ENCODE measurements at regions not wholly inside any gene's neighbourhood (a gene's known extent, or its start where the extent isn't known, plus 50 kb on each side); places are given as distances from the start of the nearest gene placed in this dataset.

GRCh38 chr1:14103878-14104430, 404.0 kb downstream of the PRDM2 start:
- intact Hi-C loops (cut with micrococcal nuclease) = no loop called here
- peaks cover 0 to 4% (median 1%) of the 10 kb centered on the region in 7 donors for H3K9me3 Mint-ChIP-seq
- no peak overlapping the region for H3K27ac Mint-ChIP-seq
- Histone ChIP-seq H3K36me3 (replicated peaks in 1 of 2; ENCODE audit: control insufficient read depth in 1 of 2, insufficient read depth in 2 of 2, low read length in 2 of 2) (no peaks in the 10 kb centered on the region), H3K27ac (ENCODE audit: low read depth in 1 of 2, low read length in 2 of 2) (no peak overlapping the region), H3K4me3 (replicated peaks in 1 of 3; ENCODE audit: low read depth in 2 of 3, low read length in 3 of 3) (no peak overlapping the region), H3K27me3 (ENCODE audit: control insufficient read depth in 2 of 2, insufficient read depth in 2 of 2, low read length in 2 of 2) (no peaks in the 10 kb centered on the region), H3K4me1 (ENCODE audit: control insufficient read depth in 1 of 2, insufficient read depth in 2 of 2, low read length in 2 of 2) (no peaks in the 10 kb centered on the region), H3K79me2 (ENCODE audit: insufficient read depth, low read length) (no peaks in the 10 kb centered on the region), H2AFZ (ENCODE audit: insufficient read depth, low read depth, low read length, poor library complexity, severe bottlenecking) (no peak overlapping the region), H3K9me3 (replicated peaks in 1 of 2; ENCODE audit: control insufficient read depth in 1 of 2, insufficient read depth in 1 of 2, low read length in 2 of 2) (no peaks in the 10 kb centered on the region), H3K9ac (ENCODE audit: insufficient read depth, low read length, poor library complexity, severe bottlenecking) (no peak overlapping the region), H3K4me2 (replicated peaks; ENCODE audit: extremely low read depth, low read length, poor library complexity, severe bottlenecking) (no peak overlapping the region), H4K20me1 (ENCODE audit: insufficient read depth, low read length) (no peaks in the 10 kb centered on the region)
- no peak for TF ChIP-seq CTCF (IDR thresholded peaks at IDR 0.05)
- H3K4me3 Mint-ChIP-seq = no peak overlapping the region
- 83% methylated on average over 2 of the region's 7 CpGs for WGBS (ENCODE audit: insufficient coverage)
- H3K27me3 Mint-ChIP-seq (ENCODE audit: low read depth in 3 of 3) = peaks cover 0 to 9% (median 3%) of the 10 kb centered on the region in 3 donors
- H3K36me3 Mint-ChIP-seq = no peaks in the 10 kb centered on the region
- no peak for DNase-seq
- no peaks in the 10 kb centered on the region for H3K4me1 Mint-ChIP-seq

GRCh38 chr1:14106126-14106525, 406.1 kb downstream of the PRDM2 start:
- no peak overlapping the region for H2AFZ ChIP-seq (ENCODE audit: insufficient read depth, low read depth, low read length, poor library complexity, severe bottlenecking)
- Mint-ChIP-seq H3K27me3 (ENCODE audit: low read depth in 3 of 3) (peaks cover 0 to 6% (median 2%) of the 10 kb centered on the region in 3 donors), H3K4me1 (no peaks in the 10 kb centered on the region), H3K9me3 (peaks cover 0 to 4% (median 0%) of the 10 kb centered on the region in 7 donors), H3K36me3 (no peaks in the 10 kb centered on the region), H3K27ac (no peak overlapping the region), H3K4me3 (no peak overlapping the region)
- WGBS (ENCODE audit: insufficient coverage) = 68% methylated on average over 2 of the region's 2 CpGs
- no peak for TF ChIP-seq CTCF (IDR thresholded peaks at IDR 0.05)
- H3K4me1 ChIP-seq (ENCODE audit: control insufficient read depth in 1 of 2, insufficient read depth in 2 of 2, low read length in 2 of 2) = no peaks in the 10 kb centered on the region
- no peak for DNase-seq
- H3K9ac ChIP-seq (ENCODE audit: insufficient read depth, low read length, poor library complexity, severe bottlenecking) = no peak overlapping the region
- H3K27me3 ChIP-seq (ENCODE audit: control insufficient read depth in 2 of 2, insufficient read depth in 2 of 2, low read length in 2 of 2) = no peaks in the 10 kb centered on the region
- no peaks in the 10 kb centered on the region for H3K79me2 ChIP-seq (ENCODE audit: insufficient read depth, low read length)
- H3K4me2 ChIP-seq (replicated peaks; ENCODE audit: extremely low read depth, low read length, poor library complexity, severe bottlenecking) = no peak overlapping the region
- intact Hi-C loops (cut with micrococcal nuclease) = no loop called here
- no peak overlapping the region for H3K4me3 ChIP-seq (replicated peaks in 1 of 3; ENCODE audit: low read depth in 2 of 3, low read length in 3 of 3)
- no peaks in the 10 kb centered on the region for H3K36me3 ChIP-seq (replicated peaks in 1 of 2; ENCODE audit: control insufficient read depth in 1 of 2, insufficient read depth in 2 of 2, low read length in 2 of 2)
- H3K9me3 ChIP-seq (replicated peaks in 1 of 2; ENCODE audit: control insufficient read depth in 1 of 2, insufficient read depth in 1 of 2, low read length in 2 of 2) = no peaks in the 10 kb centered on the region
- H3K27ac ChIP-seq (ENCODE audit: low read depth in 1 of 2, low read length in 2 of 2) = no peak overlapping the region
- H4K20me1 ChIP-seq (ENCODE audit: insufficient read depth, low read length) = no peaks in the 10 kb centered on the region
